ENCODE measurements at regions not wholly inside any gene's neighbourhood (a gene's known extent, or its start where the extent isn't known, plus 50 kb on each side); places are given as distances from the start of the nearest gene placed in this dataset.
"Not testable (repeated sequence)": the region's sequence is repeated elsewhere in the genome, so short reads cannot be mapped to it uniquely, and the experiment has no call there.

DNA sequence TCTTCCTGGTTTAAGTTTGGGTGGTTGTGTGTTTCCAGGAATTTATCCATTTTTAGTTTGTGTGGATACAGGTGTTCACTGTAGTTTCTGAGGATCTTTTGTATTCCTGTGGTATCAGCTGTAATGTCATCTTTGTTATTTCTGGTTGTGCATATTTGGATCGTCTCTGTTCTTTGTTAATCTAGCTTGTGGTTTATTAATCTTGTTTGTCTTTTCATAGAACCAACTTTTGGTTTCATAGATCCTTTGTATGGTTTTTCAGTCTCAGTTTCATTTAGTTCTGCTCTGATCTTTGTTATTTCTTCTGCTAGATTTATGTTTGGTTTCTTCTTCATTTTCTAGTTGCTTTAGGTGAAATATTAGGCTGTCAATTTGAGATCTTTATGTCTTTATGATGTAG is 202.4 kb upstream of the ZSWIM2 start:
- H3K27ac ChIP-seq = no peak overlapping the region
- no peak for TF ChIP-seq POLR2A (IDR thresholded peaks at IDR 0.05)
- TF ChIP-seq, protein P1, sequence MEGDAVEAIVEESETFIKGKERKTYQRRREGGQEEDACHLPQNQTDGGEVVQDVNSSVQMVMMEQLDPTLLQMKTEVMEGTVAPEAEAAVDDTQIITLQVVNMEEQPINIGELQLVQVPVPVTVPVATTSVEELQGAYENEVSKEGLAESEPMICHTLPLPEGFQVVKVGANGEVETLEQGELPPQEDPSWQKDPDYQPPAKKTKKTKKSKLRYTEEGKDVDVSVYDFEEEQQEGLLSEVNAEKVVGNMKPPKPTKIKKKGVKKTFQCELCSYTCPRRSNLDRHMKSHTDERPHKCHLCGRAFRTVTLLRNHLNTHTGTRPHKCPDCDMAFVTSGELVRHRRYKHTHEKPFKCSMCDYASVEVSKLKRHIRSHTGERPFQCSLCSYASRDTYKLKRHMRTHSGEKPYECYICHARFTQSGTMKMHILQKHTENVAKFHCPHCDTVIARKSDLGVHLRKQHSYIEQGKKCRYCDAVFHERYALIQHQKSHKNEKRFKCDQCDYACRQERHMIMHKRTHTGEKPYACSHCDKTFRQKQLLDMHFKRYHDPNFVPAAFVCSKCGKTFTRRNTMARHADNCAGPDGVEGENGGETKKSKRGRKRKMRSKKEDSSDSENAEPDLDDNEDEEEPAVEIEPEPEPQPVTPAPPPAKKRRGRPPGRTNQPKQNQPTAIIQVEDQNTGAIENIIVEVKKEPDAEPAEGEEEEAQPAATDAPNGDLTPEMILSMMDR (IDR thresholded peaks at IDR 0.05) = no peak
- no peaks in the 10 kb centered on the region for H3K36me3 ChIP-seq (replicated peaks in 1 of 2; ENCODE audit: insufficient read depth in 1 of 2, low read depth in 2 of 2)
- intact Hi-C loops (cut with DNase I) = no loop called here
- 30 to 38% methylated on average over 1 of the region's 1 CpG for WGBS, 2 donors
- DNase-seq (no peak), ATAC-seq (no peak)
- H3K27me3 ChIP-seq = no peaks in the 10 kb centered on the region
- H3K4me3 ChIP-seq = no peak overlapping the region
- H3K9me3 ChIP-seq = no peaks in the 10 kb centered on the region
- H3K4me1 ChIP-seq = no peaks in the 10 kb centered on the region

DNA sequence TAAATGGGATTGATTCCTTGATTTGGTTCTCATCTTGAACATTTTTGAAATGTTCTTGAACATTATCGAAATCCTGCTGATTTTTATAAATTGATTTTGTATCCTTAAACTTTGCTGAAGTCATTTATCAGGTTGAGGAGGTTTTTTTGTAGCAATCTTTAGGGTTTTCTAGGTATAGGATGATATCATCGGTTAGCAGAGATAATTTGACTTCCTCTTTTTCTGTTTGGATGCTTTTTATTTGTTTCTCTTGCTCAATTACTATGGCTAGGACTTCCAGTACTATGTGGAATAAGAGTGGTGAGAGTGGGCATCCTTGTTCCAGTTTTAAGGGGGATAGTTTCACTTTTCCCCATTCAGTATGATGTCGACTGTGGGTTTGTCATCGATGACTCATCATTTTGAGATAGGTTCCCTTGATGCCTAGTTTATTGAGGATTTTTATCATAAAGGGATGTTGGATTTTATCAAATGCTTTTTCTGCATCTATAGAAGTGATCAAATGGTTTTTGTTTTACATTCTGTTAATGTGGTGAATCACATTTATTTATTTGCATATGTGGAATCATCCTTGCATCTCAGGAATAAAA is 201.5 kb upstream of the ZSWIM2 start:
- intact Hi-C loops (cut with DNase I) = no loop called here
- DNase-seq = no peak
- H3K36me3 ChIP-seq (replicated peaks in 1 of 2; ENCODE audit: insufficient read depth in 1 of 2, low read depth in 2 of 2) = no peaks in the 10 kb centered on the region
- H3K4me1 ChIP-seq = no peaks in the 10 kb centered on the region
- TF ChIP-seq POLR2A (IDR thresholded peaks at IDR 0.05) = no peak
- TF ChIP-seq, protein P1 (IDR thresholded peaks at IDR 0.05) = no peak
- no peak overlapping the region for H3K4me3 ChIP-seq
- 68 to 88% methylated on average over 4 of the region's 4 CpGs for WGBS, 2 donors
- no peak overlapping the region for H3K27ac ChIP-seq
- H3K9me3 ChIP-seq = no peaks in the 10 kb centered on the region
- no peaks in the 10 kb centered on the region for H3K27me3 ChIP-seq
- no peak for ATAC-seq

DNA sequence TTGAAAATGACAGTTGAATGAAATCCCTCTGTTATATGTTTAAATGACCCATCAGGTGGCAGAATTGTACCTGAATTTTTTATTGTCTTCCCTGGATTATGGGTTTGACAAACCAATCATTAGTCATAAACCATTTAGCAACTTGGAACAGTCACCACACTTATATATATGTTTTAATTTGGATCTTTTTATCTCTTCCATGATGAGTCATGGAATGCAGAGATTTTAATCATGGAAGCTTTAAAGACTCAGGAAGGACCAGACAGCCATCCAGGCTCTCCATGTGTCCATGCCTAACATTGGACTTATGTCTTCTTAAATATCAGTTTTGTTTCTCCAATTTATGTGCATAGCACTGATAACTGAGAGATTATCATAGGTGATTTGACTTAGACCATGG is 188.3 kb upstream of the ZSWIM2 start:
- H3K27me3 ChIP-seq = no peaks in the 10 kb centered on the region
- TF ChIP-seq, protein P1 (IDR thresholded peaks at IDR 0.05) = no peak
- TF ChIP-seq POLR2A (IDR thresholded peaks at IDR 0.05) = no peak
- intact Hi-C loops (cut with DNase I) = no loop called here
- DNase-seq (no peak), ATAC-seq (no peak)
- no peaks in the 10 kb centered on the region for H3K4me1 ChIP-seq
- H3K4me3 ChIP-seq = no peak overlapping the region
- no peak overlapping the region for H3K27ac ChIP-seq
- H3K9me3 ChIP-seq = no peaks in the 10 kb centered on the region
- no peaks in the 10 kb centered on the region for H3K36me3 ChIP-seq (replicated peaks in 1 of 2; ENCODE audit: insufficient read depth in 1 of 2, low read depth in 2 of 2)

DNA sequence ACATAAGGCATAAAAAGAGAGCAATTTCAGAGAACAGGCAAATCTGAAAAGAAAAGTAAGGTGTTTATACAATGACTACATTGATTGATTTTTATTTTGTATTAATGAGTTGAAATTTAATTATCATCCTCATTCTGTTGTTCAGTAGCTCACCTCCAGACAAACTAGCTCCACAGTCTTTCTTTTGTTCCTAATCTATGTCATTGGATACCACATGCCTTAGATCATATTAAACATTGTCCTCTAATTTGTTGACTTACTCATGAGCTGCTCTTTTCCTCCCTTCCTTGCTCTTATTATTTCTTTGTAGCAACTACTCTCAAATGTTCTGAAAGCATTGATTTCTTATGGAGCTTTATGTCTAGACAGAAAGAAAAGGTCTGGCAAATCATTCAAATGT is 185.5 kb upstream of the ZSWIM2 start:
- Histone ChIP-seq H3K36me3 (replicated peaks in 1 of 2; ENCODE audit: insufficient read depth in 1 of 2, low read depth in 2 of 2) (no peaks in the 10 kb centered on the region), H3K4me3 (no peak overlapping the region), H3K4me1 (no peaks in the 10 kb centered on the region), H3K9me3 (no peaks in the 10 kb centered on the region), H3K27ac (no peak overlapping the region), H3K27me3 (no peaks in the 10 kb centered on the region)
- DNase-seq = no peak
- intact Hi-C loops (cut with DNase I) = no loop called here
- no peak for ATAC-seq
- no peak for TF ChIP-seq POLR2A (IDR thresholded peaks at IDR 0.05)
- TF ChIP-seq, protein P1 (IDR thresholded peaks at IDR 0.05) = no peak

DNA sequence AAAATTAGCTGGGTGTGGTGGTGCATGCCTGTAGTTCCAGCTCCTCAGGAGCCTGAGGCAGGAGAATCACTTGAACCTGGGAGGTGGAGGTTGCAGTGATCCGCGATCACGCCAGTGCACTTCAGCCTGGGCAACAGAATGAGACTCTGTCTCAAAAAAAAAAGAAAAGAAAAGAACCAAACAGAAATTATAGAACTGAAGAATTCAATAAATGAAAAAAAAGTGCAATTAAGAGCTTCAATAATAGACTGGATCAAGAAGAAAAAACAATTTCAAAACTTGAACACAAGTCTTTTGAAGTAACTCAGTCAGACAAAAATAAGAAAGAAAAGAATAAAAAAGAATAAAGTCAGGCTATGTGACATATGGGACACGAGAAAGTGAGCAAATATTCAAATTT is 175.8 kb upstream of the ZSWIM2 start:
- H3K27ac ChIP-seq = no peak overlapping the region
- H3K27me3 ChIP-seq = no peaks in the 10 kb centered on the region
- WGBS, 2 donors = 78 to 91% methylated on average over 4 of the region's 4 CpGs
- TF ChIP-seq POLR2A (IDR thresholded peaks at IDR 0.05) = no peak
- TF ChIP-seq, protein P1 (IDR thresholded peaks at IDR 0.05) = no peak
- no peaks in the 10 kb centered on the region for H3K4me1 ChIP-seq
- H3K4me3 ChIP-seq = no peak overlapping the region
- DNase-seq (no peak), ATAC-seq (no peak)
- H3K36me3 ChIP-seq (replicated peaks in 1 of 2; ENCODE audit: insufficient read depth in 1 of 2, low read depth in 2 of 2) = no peaks in the 10 kb centered on the region
- H3K9me3 ChIP-seq = peaks cover 0 to 12% (median 0%) of the 10 kb centered on the region in 3 donors
- intact Hi-C loops (cut with DNase I) = no loop called here

DNA sequence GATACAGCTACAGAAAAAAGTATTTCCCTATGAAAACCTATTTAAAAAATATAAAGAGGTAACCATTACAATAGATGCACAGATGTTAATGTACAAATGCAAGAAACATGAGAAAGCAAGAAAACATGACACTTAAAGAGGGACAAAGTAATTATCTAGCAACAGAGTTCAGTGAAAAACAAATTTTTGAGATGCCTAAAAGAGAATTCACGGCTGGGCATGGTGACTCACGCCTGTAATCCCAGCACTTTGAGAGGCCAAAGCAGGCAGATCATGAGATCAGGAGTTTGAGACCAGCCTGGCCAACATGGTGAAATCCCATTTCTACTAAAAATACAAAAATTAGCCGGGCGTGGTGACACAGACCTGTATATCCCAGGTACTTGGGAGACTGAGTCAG is 175.0 kb upstream of the ZSWIM2 start:
- H3K9me3 ChIP-seq = peaks cover 0 to 12% (median 0%) of the 10 kb centered on the region in 3 donors
- H3K27ac ChIP-seq; H3K36me3 ChIP-seq (replicated peaks in 1 of 2; ENCODE audit: insufficient read depth in 1 of 2, low read depth in 2 of 2); DNase-seq; intact Hi-C loops (cut with DNase I); H3K4me3 ChIP-seq; H3K27me3 ChIP-seq; H3K4me1 ChIP-seq; ATAC-seq: not testable (repeated sequence)
- 71 to 78% methylated on average over 4 of the region's 4 CpGs for WGBS, 2 donors

Data from body of pancreas (tissue), 4 donors.